SK-N-MC (cell line): ENCODE measurements at regions not wholly inside any gene's neighbourhood (a gene's known extent, or its start where the extent isn't known, plus 50 kb on each side); places are given as distances from the start of the nearest gene placed in this dataset.
"Not testable (repeated sequence)": the region's sequence is repeated elsewhere in the genome, so short reads cannot be mapped to it uniquely, and the experiment has no call there.

ENCODE experiments used
- DNase-seq: peaks from one replicate; pipeline ENCODE4 v3.0.0-alpha.2; 2011; ENCODE audit warnings: low read depth, low spot score
- H3K27ac ChIP-seq: fragments of 200-600 bp; sonication (generic); 2 replicates; pipeline ENCODE4 v1.5.1; 2016; ENCODE audit warnings: mixed run types
- H3K36me3 ChIP-seq: fragments of 200-600 bp; sonication (generic); 2 replicates; pipeline ENCODE4 v1.6.1; 2017; ENCODE audit warnings: antibody characterized with exemption, low read length, mixed read lengths; ENCODE audit not compliant: insufficient read depth
- H3K4me3 ChIP-seq: fragments of 200-600 bp; sonication (generic); 2 replicates; pipeline ENCODE4 v1.5.1; 2016
- H3K9ac ChIP-seq: fragments of 200-600 bp; sonication (generic); 2 replicates; pipeline ENCODE4 v1.8.0; 2017; ENCODE audit warnings: mixed run types, mixed read lengths; ENCODE audit not compliant: insufficient read length
- H3K9me3 ChIP-seq: fragments of 200-600 bp; sonication (generic); 2 replicates; pipeline ENCODE4 v1.6.1; 2017; ENCODE audit warnings: low read depth, mild to moderate bottlenecking, antibody characterized with exemption, low read length, moderate library complexity, mixed read lengths
- EZH2 ChIP-seq: fragments of 200-600 bp; sonication (generic); IDR thresholded peaks from one replicate; pipeline ENCODE4 v1.6.1; 2017; ENCODE audit warnings: antibody characterized with exemption
- FOXP2 ChIP-seq: optimal IDR thresholded peaks from 2 replicates; pipeline ENCODE3; 2011; ENCODE audit warnings: mild to moderate bottlenecking, moderate library complexity; ENCODE audit not compliant: insufficient read depth; ENCODE audit errors: extremely low read length, control extremely low read depth
- POLR2AphosphoS5 ChIP-seq: IDR thresholded peaks from 2 replicates; pipeline ENCODE4 v1.6.1; 2012; ENCODE audit warnings: mild to moderate bottlenecking, low read depth, low read length, borderline replicate concordance

DNA sequence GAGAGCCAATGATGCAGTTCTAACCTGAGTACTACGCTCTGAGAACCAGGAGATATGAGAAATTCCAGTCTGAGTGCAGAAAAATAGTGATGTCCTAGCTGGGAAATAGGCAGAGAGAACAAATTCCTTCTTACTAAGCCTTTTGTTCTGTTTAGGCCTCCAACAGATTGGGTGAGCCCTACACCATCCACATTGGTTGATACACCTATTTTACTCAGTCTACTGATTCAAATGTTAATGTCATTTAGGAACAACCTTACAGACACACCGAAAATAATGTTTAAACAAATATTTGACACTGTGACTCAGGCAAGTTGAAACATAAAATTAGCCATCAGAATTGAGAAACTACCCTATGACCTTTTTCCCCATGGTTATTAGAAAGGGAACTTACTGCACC is 333.9 kb upstream of the IZUMO3 start:
- H3K9ac ChIP-seq, result no peak overlapping the region
- no peak overlapping the region for H3K27ac ChIP-seq
- H3K36me3 ChIP-seq, result no peaks in the 10 kb centered on the region
- no peak overlapping the region for H3K4me3 ChIP-seq
- no peak for DNase-seq
- no peaks in the 10 kb centered on the region for H3K9me3 ChIP-seq
- no peak for TF ChIP-seq POLR2AphosphoS5
- TF ChIP-seq FOXP2, result no peak
- TF ChIP-seq EZH2, result no peak

DNA sequence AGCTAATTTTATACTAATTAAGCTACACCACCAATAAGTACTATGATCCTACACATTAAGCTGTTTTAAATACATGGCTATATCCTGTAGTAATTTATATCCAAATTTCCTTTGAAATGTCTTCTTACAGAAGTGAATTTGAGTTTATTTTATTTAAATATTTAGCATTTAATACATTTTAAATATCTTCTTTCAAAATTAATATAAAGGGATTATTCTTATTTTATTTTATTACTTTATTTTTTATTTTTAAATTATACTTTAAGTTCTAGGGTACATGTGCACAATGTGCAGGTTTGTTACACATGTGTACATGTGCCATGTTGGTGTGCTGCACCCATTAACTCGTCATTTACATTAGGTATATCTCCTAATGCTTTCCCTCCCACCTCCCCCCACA is 310.9 kb upstream of the IZUMO3 start:
- H3K27ac ChIP-seq, H3K36me3 ChIP-seq, H3K9me3 ChIP-seq, H3K4me3 ChIP-seq, DNase-seq, H3K9ac ChIP-seq: not testable (repeated sequence)

DNA sequence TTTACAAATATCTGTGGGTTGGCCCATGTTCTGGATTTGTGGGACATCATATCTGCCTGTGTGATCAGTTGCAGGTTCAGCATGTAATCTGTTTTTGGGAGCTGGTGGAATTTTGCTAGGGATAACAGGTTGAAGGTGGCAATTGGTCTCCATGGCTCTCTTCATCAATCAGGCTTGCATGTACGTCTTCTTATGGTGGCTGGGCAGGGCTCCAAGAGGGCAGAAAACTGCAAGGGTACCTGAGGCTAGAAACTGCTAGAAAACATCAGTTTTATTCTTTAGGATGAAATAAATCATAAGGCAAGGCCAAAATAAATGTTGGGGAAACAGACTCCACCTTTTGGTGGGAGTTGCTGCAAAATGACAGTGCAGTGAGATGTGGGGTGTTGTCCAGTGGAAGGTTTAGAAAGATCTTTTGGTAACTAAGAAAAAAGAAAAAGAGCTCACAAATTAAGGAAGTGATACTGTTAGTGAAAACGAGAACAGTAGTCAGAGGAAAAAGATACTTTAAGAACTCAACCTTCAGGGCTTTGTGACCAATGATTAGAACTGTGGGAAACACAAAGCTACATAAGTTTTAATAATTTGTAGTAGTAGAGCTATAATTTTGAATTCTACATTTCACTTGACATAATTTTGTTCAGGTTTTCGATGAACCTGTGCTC is 300.7 kb upstream of the IZUMO3 start:
- H3K9ac ChIP-seq, result no peak overlapping the region
- no peak for DNase-seq
- no peaks in the 10 kb centered on the region for H3K9me3 ChIP-seq
- TF ChIP-seq EZH2 (no peak), POLR2AphosphoS5 (no peak), FOXP2 (no peak)
- no peaks in the 10 kb centered on the region for H3K36me3 ChIP-seq
- H3K4me3 ChIP-seq, result no peak overlapping the region
- no peak overlapping the region for H3K27ac ChIP-seq

DNA sequence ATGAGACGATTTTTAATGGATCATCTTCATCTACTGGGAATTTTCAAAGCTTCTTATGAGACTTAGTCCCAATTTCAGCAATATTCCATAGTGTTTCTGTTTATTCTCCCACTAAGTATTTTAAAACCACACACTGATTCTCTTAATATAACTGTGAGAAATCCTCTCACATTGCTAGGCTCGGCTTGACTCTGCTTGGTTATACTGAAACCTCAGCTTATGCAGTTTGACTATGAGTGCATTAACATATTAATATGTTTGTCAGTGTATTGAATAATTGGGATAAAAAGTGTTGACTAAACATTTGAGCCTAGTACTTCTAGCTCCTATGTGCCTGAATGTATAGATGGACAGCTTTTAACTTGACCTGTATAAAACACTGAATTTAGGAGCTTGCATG is 298.5 kb upstream of the IZUMO3 start:
- Histone ChIP-seq H3K27ac (no peak overlapping the region), H3K9me3 (no peaks in the 10 kb centered on the region), H3K4me3 (no peak overlapping the region), H3K9ac (no peak overlapping the region), H3K36me3 (no peaks in the 10 kb centered on the region)
- no peak for DNase-seq
- TF ChIP-seq FOXP2, result no peak
- TF ChIP-seq EZH2, result no peak
- TF ChIP-seq POLR2AphosphoS5, result no peak

DNA sequence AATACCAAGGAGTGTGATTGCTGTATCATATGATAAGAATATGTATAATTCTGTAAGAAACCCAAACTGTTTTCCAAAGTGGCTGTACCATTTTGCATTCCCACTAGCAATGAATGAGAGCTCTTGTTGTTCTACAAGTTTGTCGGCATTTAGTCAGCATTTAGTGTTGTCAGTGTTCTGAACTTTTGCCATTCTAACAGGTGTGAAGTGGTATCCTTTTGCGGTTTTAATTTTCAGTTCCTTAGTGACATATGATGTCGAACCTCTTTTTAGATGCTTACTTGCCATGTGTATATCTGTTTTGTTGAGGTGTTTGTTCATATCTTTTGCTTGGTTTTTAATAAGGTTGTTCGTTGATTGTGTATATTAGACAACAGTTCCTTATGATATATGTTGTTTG is 296.3 kb upstream of the IZUMO3 start:
- no peak overlapping the region for H3K9ac ChIP-seq
- no peak overlapping the region for H3K4me3 ChIP-seq
- no peaks in the 10 kb centered on the region for H3K9me3 ChIP-seq
- TF ChIP-seq FOXP2 (no peak), POLR2AphosphoS5 (no peak), EZH2 (no peak)
- no peak for DNase-seq
- H3K36me3 ChIP-seq, result no peaks in the 10 kb centered on the region
- no peak overlapping the region for H3K27ac ChIP-seq

DNA sequence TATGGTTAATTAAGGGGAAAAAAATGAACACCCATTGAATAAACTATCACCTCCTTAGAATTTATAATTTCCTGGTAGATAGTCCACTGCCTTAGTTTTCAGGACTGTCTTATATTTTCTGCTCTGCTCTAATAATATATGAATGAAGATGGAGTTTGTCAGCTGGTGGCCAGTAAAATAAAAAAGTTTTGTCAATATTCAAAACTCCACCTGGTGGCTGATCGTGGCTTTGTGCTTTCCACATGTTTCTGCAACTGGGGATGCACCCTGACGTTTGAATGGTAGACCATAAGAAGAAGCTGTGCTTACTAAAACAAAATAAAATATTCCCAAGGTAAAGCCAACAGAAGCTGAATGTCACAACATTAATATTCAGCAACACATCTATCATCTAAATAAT is 286.6 kb upstream of the IZUMO3 start:
- no peak overlapping the region for H3K9ac ChIP-seq
- no peak for DNase-seq
- no peak for TF ChIP-seq FOXP2
- TF ChIP-seq POLR2AphosphoS5, result no peak
- no peak for TF ChIP-seq EZH2

DNA sequence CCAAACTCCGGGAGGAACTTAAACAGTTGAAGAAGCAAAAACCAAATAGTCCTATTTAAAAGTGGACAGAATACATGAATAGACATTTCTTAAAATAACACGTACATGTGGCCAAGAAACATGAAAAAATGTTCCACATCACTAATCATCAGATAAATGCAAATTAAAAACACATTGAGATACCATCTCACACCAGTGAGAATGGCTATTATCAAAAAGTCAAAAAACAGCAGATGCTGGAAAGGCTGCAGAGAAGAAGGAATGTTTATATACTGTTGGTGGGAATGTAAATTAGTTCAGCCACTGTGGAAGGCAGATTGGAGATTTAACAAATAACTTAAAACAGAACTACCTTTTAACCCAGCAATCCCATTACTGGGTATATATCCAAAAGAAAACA is 283.0 kb upstream of the IZUMO3 start:
- H3K9ac ChIP-seq, result no peak overlapping the region
- TF ChIP-seq FOXP2 (no peak), EZH2 (no peak), POLR2AphosphoS5 (no peak)
- DNase-seq, result no peak
- no peaks in the 10 kb centered on the region for H3K9me3 ChIP-seq
- no peak overlapping the region for H3K4me3 ChIP-seq
- no peaks in the 10 kb centered on the region for H3K36me3 ChIP-seq
- H3K27ac ChIP-seq, result no peak overlapping the region

More for the DNA sequence above, 286.6 kb upstream of the IZUMO3 start:
- no peak overlapping the region for H3K4me3 ChIP-seq
- H3K27ac ChIP-seq, result no peak overlapping the region
- no peaks in the 10 kb centered on the region for H3K36me3 ChIP-seq
- H3K9me3 ChIP-seq, result no peaks in the 10 kb centered on the region

DNA sequence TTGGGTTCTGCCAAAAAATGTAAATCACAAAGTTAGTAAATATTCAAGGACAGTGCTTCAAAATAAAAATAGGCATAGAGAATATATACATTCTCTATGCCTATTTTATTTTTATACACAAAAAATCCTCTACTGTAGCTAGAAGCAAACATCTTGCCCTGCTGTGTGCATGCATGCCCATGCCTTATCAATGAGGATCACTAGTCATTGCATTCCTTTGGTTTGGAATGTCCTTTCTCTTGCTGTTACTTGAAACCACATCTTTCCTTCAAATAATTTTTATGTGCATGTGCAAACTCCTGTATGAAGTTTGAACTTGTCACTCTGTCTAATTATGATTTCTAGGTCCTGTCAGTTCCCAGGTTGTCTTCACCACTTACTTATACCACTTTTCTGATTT is 278.9 kb upstream of the IZUMO3 start:
- DNase-seq, result no peak
- no peak overlapping the region for H3K4me3 ChIP-seq
- no peaks in the 10 kb centered on the region for H3K36me3 ChIP-seq
- no peak overlapping the region for H3K27ac ChIP-seq
- no peaks in the 10 kb centered on the region for H3K9me3 ChIP-seq
- no peak for TF ChIP-seq FOXP2
- no peak for TF ChIP-seq EZH2
- TF ChIP-seq POLR2AphosphoS5, result no peak
- H3K9ac ChIP-seq, result no peak overlapping the region

DNA sequence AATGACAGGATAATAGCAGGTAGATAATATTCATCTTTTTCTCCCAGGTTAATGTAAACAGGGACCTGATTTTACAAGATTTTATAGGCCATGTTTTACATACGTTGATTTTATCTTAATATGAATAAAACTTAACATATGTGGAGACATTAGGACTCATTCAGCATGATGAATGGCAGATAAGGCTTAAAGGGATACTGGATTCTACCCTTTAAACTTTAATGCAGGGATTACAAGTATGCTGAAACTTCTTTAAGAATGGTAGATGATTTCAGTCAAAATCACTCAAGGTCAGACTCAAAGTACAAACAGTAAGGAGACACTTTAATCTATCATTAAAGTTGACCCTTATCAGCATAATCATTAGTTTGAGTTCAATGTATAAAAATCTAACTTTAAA is 274.5 kb upstream of the IZUMO3 start:
- no peak for DNase-seq
- Histone ChIP-seq H3K36me3 (no peaks in the 10 kb centered on the region), H3K9me3 (no peaks in the 10 kb centered on the region), H3K9ac (no peak overlapping the region), H3K27ac (no peak overlapping the region), H3K4me3 (no peak overlapping the region)
- TF ChIP-seq EZH2 (no peak), POLR2AphosphoS5 (no peak), FOXP2 (no peak)
